Skeletal muscle satellite cell (primary cell): ENCODE measurements at regions not wholly inside any gene's neighbourhood (a gene's known extent, or its start where the extent isn't known, plus 50 kb on each side); places are given as distances from the start of the nearest gene placed in this dataset.
"Not testable (repeated sequence)": the region's sequence is repeated elsewhere in the genome, so short reads cannot be mapped to it uniquely, and the experiment has no call there.

Experiments
- H3K27me3 ChIP-seq: 2 replicates; pipeline ENCODE4 v1.7.0; 2013; ENCODE audit warnings: low read length; ENCODE audit not compliant: control insufficient read depth, insufficient read depth
- H3K36me3 ChIP-seq: 2 replicates; pipeline ENCODE4 v1.7.0; 2013; ENCODE audit warnings: mild to moderate bottlenecking, control low read depth, low read length; ENCODE audit not compliant: insufficient read depth
- H3K4me1 ChIP-seq: 2 replicates; pipeline ENCODE4 v1.7.0; 2013; ENCODE audit warnings: low read length; ENCODE audit not compliant: control insufficient read depth, insufficient read depth
- H3K4me2 ChIP-seq: 2 replicates; pipeline ENCODE4 v1.7.0; 2013; ENCODE audit warnings: mild to moderate bottlenecking, low read length
- H3K4me3 ChIP-seq: 2 replicates; pipeline ENCODE4 v1.7.0; 2013; ENCODE audit warnings: low read length
- H3K9ac ChIP-seq: 2 replicates; pipeline ENCODE4 v1.7.0; 2013; ENCODE audit warnings: mild to moderate bottlenecking, low read depth, low read length, moderate library complexity
- H3K9me3 ChIP-seq: replicated peaks from 2 replicates; pipeline ENCODE4 v1.7.0; 2013; ENCODE audit warnings: mild to moderate bottlenecking, control low read depth, low read length

DNA sequence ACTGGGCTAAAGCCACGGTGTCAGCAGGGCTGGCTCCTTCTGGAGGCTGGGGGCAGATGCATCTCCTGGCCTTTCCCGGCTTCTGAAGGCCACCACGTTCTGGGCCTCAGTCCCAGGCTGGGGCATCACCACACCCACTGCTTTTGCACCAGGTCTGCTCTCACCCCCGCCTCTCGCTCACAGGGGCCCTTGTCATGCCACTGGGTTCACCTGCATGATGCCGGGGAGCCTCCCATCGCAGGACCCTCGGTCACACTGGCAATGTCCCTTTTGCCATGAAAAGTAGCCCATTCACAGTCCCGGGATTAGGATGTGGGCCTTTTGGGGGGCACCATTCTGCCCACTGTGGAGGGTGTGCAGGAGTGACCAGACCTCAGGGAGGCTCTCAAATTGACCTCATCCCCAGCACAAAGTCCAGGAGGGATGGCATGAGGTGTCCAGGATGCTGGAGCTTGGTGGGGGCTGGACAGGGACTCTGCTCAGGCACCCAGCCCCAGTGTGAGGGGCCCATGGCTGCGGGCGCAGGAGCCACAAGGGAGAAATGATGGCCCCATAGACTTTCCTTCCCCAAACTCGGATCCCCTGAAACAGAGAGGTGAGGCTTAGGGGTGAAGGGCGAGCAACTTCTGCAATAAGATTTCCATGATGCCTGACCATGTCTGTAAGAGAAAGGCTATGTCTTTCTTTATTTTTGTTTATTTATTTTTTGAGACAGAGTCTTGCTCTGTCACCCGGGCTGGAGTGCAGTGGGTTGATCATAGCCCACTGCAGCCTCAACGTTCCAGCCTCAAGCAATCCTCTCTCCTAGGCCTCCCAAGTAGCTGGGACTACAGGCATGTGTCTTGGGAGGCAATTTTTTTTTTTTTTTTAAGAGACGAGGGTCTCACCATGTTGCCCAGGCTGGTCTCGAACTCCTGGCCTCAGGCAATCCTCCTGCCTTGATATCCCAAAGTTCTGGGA, 189.1 kb downstream of the GOLGA6L6 start:
- H3K9me3 ChIP-seq: peaks cover 47% of the 10 kb centered on the region
- H3K36me3 ChIP-seq: no peaks in the 10 kb centered on the region
- H3K27me3 ChIP-seq: no peaks in the 10 kb centered on the region
- no peaks in the 10 kb centered on the region for H3K4me1 ChIP-seq
- H3K4me3 ChIP-seq: no peak overlapping the region
- H3K9ac ChIP-seq: no peak overlapping the region
- H3K4me2 ChIP-seq: no peak overlapping the region

DNA sequence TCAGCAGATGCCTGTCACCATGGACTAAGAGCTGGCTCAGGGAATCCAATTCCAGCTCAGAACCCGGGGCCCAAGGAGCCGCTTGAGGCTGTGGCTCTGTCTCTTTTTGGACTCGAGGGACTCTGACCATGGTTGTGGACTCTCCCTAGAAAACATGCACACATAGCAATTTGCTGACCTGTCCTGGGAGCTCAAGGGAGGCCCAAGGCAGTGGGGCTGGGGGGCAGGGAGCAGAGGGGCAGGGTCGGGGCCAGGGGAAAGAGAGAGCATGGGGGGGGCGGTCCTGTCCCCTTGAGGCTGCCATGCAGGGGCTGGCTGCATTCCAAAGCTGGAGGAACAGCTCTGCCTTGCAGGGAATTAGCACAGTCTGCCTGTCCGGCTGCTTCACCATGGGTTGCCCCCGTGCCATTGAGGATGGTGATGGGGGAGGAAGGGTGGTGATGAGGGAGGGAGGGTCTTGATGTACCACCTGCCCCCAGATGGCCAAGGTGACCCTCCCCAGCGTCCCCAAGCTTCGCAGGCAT, 190.1 kb downstream of the GOLGA6L6 start:
- no peaks in the 10 kb centered on the region for H3K4me1 ChIP-seq
- H3K27me3 ChIP-seq: no peaks in the 10 kb centered on the region
- no peak overlapping the region for H3K4me3 ChIP-seq
- H3K4me2 ChIP-seq: no peak overlapping the region
- H3K36me3 ChIP-seq: no peaks in the 10 kb centered on the region
- no peak overlapping the region for H3K9ac ChIP-seq
- peaks cover 52% of the 10 kb centered on the region for H3K9me3 ChIP-seq

DNA sequence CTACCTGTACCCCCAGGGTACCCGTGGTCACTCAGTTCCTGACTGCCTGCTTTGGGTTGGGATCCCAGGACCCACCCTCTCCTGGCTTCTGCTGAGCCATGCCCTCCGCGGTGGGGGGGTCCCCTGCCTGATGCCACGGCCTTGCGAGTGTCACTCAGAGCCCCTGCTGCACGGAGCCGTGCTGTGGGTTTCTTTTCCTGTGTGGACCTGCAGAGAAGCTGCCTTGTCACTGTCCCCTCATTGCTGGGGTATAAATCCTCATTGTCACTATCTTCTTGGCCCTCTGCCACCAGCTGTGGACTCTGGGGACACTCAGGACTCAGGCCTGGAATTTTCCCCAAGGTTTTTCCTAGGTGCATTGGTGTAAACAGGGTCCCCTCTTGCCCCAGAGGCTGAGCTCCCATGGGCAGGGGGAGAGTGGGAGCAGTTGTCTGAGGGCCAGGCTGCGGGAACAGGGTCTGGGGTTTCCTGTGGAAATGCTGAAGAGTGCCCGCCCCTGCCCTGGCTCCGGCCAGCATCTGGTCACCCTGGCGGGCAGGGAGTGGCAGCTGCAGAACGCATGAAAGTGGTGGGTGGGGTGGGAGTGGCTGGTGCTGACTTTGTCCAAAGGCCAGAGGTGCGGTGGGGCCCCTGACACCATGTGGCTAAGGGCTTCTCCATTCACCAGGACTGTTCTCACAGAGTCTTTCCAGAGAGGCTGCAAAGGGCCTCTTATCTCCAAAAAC, 191.7 kb downstream of the GOLGA6L6 start:
- Histone ChIP-seq H3K27me3 (no peaks in the 10 kb centered on the region), H3K36me3 (no peaks in the 10 kb centered on the region), H3K9ac (no peak overlapping the region), H3K4me1 (no peaks in the 10 kb centered on the region), H3K4me2 (no peak overlapping the region), H3K4me3 (no peak overlapping the region), H3K9me3 (peaks cover 67% of the 10 kb centered on the region)

DNA sequence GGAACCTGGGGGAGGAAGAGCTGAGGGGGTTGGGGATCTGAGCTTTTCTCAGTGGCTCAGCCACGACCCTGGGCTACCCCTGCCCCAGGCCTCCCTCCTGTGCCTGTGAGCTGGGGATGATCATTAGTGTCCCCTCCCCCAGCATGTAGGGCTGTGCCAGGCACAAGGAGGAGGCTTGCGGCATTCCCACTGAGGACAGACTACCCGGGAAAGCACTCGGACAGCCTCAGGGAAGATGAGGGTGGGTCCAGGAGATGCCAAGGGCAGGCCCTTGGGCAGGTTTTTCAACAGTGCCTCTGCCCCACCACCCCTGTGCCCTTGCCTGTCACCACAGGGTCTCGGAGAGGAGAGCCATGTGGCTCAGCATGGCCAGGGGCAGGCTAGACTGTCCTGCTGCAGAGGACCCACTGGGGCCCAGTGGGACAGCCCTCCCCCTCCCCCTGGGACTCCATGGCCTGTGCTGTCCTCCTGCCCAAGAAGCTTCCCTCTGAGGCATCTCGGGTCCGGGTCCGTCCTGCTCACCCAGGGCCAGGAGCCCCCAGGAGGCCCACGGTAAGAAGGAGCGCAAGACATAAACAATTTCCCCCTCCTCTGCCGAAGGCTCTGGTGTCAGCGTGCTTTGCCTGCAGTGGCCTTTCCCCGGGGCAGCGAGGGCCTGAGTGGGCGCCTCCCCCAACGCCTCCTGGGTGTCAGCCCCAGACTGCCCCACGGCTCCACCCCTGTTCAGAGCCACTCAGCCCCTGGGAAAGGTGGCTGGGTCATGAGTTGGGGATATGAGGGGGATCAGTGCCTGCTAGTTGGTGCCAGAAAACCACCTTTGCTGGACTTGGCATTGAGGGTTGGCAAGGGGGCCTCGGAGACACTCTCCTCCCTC, 192.5 kb downstream of the GOLGA6L6 start:
- peaks cover 69% of the 10 kb centered on the region for H3K9me3 ChIP-seq
- H3K9ac ChIP-seq: no peak overlapping the region
- H3K4me3 ChIP-seq: no peak overlapping the region
- no peaks in the 10 kb centered on the region for H3K27me3 ChIP-seq
- no peaks in the 10 kb centered on the region for H3K36me3 ChIP-seq
- H3K4me1 ChIP-seq: no peaks in the 10 kb centered on the region
- no peak overlapping the region for H3K4me2 ChIP-seq

DNA sequence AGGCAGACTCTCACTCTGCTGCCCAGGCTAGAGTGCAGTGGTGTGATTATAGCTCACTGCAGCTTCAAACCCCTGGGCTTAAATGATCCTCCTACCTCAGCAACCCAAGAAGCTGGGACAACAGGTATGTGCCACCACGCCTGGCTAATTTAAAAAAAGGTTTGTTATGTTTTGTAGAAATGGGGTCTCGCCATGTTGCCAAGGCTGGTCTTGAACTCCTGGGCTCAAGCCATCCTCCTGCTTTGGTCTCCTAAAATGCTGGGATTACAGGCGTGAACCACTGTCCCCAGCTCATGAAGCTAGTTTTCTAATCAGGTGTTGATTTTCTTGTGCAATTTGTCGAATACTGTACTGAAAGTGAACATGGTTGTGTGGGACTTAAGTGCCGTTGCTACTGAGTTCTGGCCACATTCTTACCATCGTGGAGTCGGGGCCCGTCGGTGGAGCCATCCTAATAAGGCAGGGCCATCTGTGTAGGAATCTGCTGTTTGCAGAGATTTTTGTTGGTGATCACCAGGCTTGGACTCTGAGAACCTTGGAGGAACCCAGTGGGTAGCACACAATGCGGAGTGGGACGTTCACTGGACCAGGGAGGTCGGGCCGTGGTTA, 193.2 kb downstream of the GOLGA6L6 start:
- Histone ChIP-seq H3K4me3 (no peak overlapping the region), H3K4me2 (no peak overlapping the region), H3K4me1 (no peaks in the 10 kb centered on the region), H3K27me3 (no peaks in the 10 kb centered on the region), H3K9ac (no peak overlapping the region), H3K9me3 (peaks cover 66% of the 10 kb centered on the region), H3K36me3 (no peaks in the 10 kb centered on the region)

DNA sequence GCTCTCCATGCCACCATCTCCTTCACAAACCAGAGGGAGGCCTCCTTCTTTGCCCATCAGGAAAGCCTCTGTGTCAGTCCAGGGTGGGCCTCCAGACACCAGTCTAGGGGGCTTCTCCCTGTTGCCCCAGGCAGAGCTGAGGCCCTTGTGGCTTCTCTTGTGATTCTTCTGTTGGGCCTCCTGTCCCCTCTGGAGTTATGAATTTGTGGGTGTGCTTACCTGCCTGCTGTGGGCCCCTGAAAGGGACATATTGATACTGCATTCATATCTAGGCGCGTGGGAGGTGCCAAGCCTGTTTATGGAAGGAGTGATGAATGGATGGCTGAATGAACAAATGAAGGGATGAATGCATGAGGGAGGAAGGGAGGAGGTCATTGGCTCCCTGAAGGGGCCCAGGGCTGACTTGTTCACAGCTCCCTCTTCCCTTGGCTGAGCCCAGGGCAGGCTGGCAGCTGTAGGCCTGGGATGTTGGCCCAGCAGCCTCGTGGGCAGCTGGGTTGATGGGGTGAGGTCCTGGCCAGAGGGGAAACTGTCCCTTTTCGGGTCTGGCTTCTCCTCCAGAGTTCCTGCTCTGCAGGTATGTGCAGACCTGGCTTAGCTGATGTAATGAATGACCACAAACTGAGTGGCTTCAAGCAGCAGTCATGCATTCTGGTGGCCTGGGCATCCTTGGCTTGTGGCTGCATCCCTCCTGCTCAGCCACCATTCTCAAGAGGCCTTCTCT, 195.4 kb downstream of the GOLGA6L6 start:
- no peak overlapping the region for H3K9ac ChIP-seq
- no peaks in the 10 kb centered on the region for H3K27me3 ChIP-seq
- H3K4me2 ChIP-seq: no peak overlapping the region
- no peaks in the 10 kb centered on the region for H3K36me3 ChIP-seq
- no peak overlapping the region for H3K4me3 ChIP-seq
- H3K9me3 ChIP-seq: peaks cover 76% of the 10 kb centered on the region
- H3K4me1 ChIP-seq: no peaks in the 10 kb centered on the region

DNA sequence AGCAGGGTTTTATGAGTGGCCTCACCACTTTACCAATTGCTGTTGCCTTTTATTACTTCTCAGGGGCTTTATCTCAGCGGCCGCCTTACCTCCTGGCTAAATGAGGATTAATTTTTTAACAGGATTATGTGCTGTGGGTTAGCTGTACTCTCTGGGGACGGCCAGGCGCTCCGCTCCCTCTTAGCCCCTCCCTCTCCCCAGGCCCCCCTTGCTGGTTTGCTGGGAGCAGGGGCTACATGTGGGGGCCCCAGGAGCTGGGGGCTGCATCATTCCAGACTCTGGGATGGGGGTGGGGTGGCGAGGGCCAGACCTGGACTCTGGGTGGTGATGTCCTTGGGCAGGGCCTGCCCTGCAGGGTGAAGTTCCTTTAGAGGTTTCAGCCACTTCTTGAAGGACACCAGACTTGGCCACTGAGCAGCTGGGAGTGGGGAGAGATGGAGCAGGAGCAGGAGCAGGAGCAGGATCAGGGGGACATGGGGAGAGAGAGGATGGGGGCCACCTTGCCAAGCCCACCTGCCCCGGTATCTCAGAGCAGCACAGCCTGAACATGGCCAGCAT, 196.1 kb downstream of the GOLGA6L6 start:
- Histone ChIP-seq H3K36me3 (peaks cover 3% of the 10 kb centered on the region), H3K9me3 (peaks cover 76% of the 10 kb centered on the region), H3K4me1 (no peaks in the 10 kb centered on the region), H3K27me3 (no peaks in the 10 kb centered on the region), H3K4me3 (no peak overlapping the region), H3K9ac (no peak overlapping the region), H3K4me2 (no peak overlapping the region)

DNA sequence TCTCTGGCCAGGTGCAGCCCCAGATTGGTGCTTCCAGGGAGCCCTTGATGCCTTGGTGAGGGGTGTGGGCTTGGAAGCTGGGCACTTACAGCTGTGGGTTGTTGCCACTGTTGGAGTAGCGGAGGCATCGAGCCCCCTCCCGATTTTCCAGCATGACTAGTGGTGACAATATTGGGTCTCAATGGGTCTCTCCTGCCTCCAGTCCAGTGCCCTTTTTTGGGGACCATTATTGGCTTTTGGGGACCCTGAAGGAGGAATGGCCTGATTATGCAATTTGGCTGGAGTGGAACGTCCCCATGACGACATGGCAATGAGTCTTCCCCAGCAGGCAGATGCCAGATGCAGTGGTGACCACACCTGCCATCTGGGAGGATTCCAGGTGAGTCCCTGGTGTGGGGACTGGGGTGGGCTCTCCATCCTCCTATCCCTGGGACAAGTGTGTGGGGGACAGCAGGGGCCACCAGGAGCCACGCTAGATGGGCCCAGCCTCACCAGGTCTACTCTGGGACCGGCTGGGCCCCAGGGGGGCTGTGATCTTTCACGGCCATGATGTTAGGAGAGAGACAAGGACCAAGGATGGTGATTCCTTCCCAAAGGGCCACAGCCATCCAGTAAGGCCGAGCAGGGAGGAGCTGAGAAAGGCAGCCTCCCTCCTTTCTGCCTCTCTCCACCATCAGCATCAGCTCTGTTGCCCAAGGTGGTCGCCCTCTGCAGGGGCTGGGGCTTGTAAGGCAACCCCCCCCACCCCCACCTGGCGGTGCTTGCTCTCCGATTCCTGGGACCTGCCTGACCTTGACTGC, 196.8 kb downstream of the GOLGA6L6 start:
- H3K36me3 ChIP-seq: peaks cover 3% of the 10 kb centered on the region
- no peak overlapping the region for H3K4me3 ChIP-seq
- H3K4me1 ChIP-seq: no peaks in the 10 kb centered on the region
- no peak overlapping the region for H3K9ac ChIP-seq
- H3K9me3 ChIP-seq: peaks cover 74% of the 10 kb centered on the region
- H3K27me3 ChIP-seq: no peaks in the 10 kb centered on the region
- H3K4me2 ChIP-seq: no peak overlapping the region

DNA sequence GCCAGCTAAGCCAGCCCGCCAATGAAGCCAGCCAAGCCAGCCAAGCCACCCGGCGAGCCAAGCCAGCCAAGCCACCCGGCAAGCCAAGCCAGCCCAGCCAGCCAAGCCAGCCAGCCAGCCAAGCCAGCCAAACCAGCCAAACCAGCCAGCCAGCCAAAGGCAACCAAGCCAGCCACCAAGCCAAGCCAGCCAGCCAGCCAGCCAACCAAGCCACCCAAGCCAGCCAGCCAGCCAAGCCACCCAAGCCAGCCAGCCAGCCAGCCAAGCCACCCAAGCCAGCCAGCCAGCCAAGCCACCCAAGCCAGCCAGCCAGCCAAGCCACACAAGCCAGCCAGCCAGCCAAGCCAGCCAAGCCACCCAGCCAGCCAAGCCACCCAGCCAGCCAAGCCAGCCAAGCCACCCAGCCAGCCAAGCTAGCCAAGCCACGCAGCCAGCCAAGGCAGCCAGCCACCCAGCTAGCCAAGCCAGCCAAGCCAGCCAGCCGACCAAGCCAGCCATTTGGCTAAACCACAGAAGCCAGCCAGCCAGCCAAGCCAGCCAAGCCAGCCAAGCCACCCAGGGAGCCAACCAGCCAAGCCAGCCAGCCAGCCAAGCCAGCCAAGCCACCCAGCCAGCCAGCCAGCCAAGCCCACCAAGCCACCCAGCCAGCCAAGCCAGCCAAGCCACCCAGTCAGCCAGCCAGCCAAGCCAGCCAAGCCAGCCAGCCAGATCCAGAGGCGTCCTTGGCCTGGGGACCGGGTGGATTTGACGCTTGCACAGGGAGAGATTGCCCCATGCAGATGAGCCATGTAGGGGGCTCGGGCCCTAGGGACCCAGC, 198.0 kb downstream of the GOLGA6L6 start:
- H3K27me3 ChIP-seq, H3K4me3 ChIP-seq, H3K36me3 ChIP-seq, H3K4me1 ChIP-seq, H3K9ac ChIP-seq, H3K4me2 ChIP-seq: not testable (repeated sequence)
- H3K9me3 ChIP-seq: peaks cover 73% of the 10 kb centered on the region
